Osteoblast (primary cell): ENCODE measurements at regions not wholly inside any gene's neighbourhood (a gene's known extent, or its start where the extent isn't known, plus 50 kb on each side); places are given as distances from the start of the nearest gene placed in this dataset.

Experiments
- DNase-seq: peaks from one replicate; pipeline ENCODE4 v3.0.0; 2011; ENCODE audit warnings: low spot score, mixed read lengths; ENCODE audit not compliant: insufficient read length; ENCODE audit errors: missing footprints
- H2AFZ ChIP-seq: 2 replicates; pipeline ENCODE4 v1.6.0; 2011; ENCODE audit warnings: mild to moderate bottlenecking, low read length
- H3K27ac ChIP-seq: 2 replicates; pipeline ENCODE4 v1.5.1; 2011; ENCODE audit warnings: mild to moderate bottlenecking, low read depth, low read length, moderate library complexity
- H3K27me3 ChIP-seq: 2 replicates; pipeline ENCODE4 v1.6.0; 2012; ENCODE audit warnings: mild to moderate bottlenecking, control low read depth, inconsistent platforms, low read length, moderate library complexity; ENCODE audit not compliant: insufficient read depth
- H3K36me3 ChIP-seq: 2 replicates; pipeline ENCODE4 v1.5.1; 2011; ENCODE audit warnings: mild to moderate bottlenecking, low read length, control low read depth, moderate library complexity; ENCODE audit not compliant: insufficient read depth
- H3K4me1 ChIP-seq: 2 replicates; pipeline ENCODE4 v1.5.1; 2011; ENCODE audit warnings: mild to moderate bottlenecking, low read length, control low read depth, moderate library complexity; ENCODE audit not compliant: insufficient read depth
- H3K4me2 ChIP-seq: 2 replicates; pipeline ENCODE4 v1.6.0; 2011; ENCODE audit warnings: mild to moderate bottlenecking, low read length; ENCODE audit not compliant: insufficient read depth
- H3K4me3 ChIP-seq: fragments of 200-600 bp; sonication (generic); 3 replicates; pipeline ENCODE4 v1.5.1; 2012; ENCODE audit warnings: mild to moderate bottlenecking, low read length, inconsistent platforms; ENCODE audit not compliant: insufficient read depth
- H3K79me2 ChIP-seq: 2 replicates; pipeline ENCODE4 v1.6.0; 2012; ENCODE audit warnings: mild to moderate bottlenecking, low read length, control low read depth, inconsistent platforms; ENCODE audit not compliant: insufficient read depth
- H3K9me3 ChIP-seq: 2 replicates; pipeline ENCODE4 v1.5.1; 2011; ENCODE audit warnings: low read depth, low read length, control low read depth
- H4K20me1 ChIP-seq: 2 replicates; pipeline ENCODE4 v1.6.0; 2012; ENCODE audit warnings: mild to moderate bottlenecking, low read length, control low read depth; ENCODE audit not compliant: insufficient read depth
- TF ChIP-seq, protein P1 (sequence below): IDR thresholded peaks from 2 replicates; pipeline ENCODE4 v1.5.1; 2011; ENCODE audit warnings: mild to moderate bottlenecking, low read depth, low read length, moderate library complexity; ENCODE audit errors: extremely low read depth

DNA sequence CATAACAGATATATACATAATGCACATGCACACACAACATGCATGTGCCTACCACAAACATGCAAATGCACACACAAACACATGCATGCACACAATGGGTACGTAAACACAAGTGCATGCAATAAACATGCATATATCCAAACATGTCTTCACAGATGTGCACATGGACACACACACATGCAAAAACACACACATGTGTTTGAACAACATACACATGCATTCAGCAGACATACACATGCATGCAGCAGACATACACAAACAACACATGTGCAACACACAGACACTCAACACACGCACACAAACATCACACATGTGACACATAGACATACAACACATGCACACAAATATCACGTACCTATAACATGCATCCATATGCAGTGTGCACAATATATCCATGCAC is 74.2 kb downstream of the KLF6 start:
- no peaks in the 10 kb centered on the region for H3K27me3 ChIP-seq
- no peaks in the 10 kb centered on the region for H3K36me3 ChIP-seq
- TF ChIP-seq, protein P1, sequence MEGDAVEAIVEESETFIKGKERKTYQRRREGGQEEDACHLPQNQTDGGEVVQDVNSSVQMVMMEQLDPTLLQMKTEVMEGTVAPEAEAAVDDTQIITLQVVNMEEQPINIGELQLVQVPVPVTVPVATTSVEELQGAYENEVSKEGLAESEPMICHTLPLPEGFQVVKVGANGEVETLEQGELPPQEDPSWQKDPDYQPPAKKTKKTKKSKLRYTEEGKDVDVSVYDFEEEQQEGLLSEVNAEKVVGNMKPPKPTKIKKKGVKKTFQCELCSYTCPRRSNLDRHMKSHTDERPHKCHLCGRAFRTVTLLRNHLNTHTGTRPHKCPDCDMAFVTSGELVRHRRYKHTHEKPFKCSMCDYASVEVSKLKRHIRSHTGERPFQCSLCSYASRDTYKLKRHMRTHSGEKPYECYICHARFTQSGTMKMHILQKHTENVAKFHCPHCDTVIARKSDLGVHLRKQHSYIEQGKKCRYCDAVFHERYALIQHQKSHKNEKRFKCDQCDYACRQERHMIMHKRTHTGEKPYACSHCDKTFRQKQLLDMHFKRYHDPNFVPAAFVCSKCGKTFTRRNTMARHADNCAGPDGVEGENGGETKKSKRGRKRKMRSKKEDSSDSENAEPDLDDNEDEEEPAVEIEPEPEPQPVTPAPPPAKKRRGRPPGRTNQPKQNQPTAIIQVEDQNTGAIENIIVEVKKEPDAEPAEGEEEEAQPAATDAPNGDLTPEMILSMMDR: no peak
- no peak overlapping the region for H3K27ac ChIP-seq
- H4K20me1 ChIP-seq: no peaks in the 10 kb centered on the region
- no peak for DNase-seq
- H3K9me3 ChIP-seq: no peaks in the 10 kb centered on the region
- H3K79me2 ChIP-seq: no peaks in the 10 kb centered on the region
- H3K4me3 ChIP-seq: no peak overlapping the region
- no peak overlapping the region for H2AFZ ChIP-seq
- no peak overlapping the region for H3K4me2 ChIP-seq
- no peaks in the 10 kb centered on the region for H3K4me1 ChIP-seq

DNA sequence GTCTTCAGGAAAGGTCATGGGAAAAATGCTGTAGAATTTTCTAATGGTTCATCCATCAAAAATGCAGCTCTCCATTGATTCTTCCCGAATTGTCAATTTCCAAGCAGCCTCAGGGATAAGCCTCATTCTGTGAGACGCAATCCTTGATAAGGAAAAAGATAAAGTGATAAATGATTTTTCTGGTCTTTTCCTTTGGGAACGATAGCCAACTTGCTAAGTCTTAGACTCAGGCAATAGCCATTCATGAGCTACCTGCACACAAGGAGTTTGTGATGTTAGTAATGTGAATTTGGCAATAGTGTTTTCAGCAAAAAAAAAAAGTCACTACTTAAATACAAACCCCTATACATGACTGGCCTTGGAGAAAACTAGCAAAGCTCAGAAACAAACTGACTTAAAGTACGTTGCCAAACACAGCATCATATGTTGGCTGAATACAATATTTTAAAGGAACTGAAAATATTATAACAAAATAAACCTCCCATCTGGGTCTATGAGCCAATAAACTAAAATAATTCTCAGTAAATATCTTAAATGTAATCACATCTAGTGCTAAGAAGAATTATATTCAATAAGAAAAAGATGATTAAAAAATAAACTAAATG is 75.5 kb downstream of the KLF6 start:
- Histone ChIP-seq H3K27ac (no peak overlapping the region), H4K20me1 (no peaks in the 10 kb centered on the region), H3K9me3 (no peaks in the 10 kb centered on the region), H3K79me2 (no peaks in the 10 kb centered on the region), H3K36me3 (no peaks in the 10 kb centered on the region), H3K4me1 (no peaks in the 10 kb centered on the region), H2AFZ (no peak overlapping the region), H3K27me3 (no peaks in the 10 kb centered on the region), H3K4me3 (no peak overlapping the region), H3K4me2 (no peak overlapping the region)
- TF ChIP-seq, protein P1: no peak
- DNase-seq: no peak

DNA sequence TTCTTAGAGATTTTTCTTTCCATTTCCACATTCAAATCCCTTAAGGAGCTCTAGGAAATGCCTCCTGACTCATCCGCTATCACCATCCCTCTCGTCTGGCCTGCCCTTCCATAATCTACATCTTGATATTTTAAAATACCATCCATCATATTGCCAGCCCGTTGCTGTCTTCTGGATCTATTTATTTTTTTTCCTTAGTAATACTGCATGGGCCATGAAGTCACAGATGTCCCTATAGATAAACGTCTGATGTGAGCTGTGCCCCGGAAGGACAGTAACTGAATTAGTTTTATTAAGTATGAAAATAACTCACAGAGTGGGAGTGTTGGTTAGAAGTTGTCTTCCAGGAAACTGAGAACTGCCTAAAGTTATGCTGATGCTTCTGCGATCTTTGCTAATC is 76.2 kb downstream of the KLF6 start:
- no peak overlapping the region for H3K27ac ChIP-seq
- no peaks in the 10 kb centered on the region for H3K36me3 ChIP-seq
- H3K4me2 ChIP-seq: no peak overlapping the region
- no peaks in the 10 kb centered on the region for H3K9me3 ChIP-seq
- TF ChIP-seq, protein P1: no peak
- no peaks in the 10 kb centered on the region for H3K79me2 ChIP-seq
- no peak for DNase-seq
- no peaks in the 10 kb centered on the region for H3K27me3 ChIP-seq
- no peaks in the 10 kb centered on the region for H3K4me1 ChIP-seq
- no peak overlapping the region for H3K4me3 ChIP-seq
- no peak overlapping the region for H2AFZ ChIP-seq
- no peaks in the 10 kb centered on the region for H4K20me1 ChIP-seq

DNA sequence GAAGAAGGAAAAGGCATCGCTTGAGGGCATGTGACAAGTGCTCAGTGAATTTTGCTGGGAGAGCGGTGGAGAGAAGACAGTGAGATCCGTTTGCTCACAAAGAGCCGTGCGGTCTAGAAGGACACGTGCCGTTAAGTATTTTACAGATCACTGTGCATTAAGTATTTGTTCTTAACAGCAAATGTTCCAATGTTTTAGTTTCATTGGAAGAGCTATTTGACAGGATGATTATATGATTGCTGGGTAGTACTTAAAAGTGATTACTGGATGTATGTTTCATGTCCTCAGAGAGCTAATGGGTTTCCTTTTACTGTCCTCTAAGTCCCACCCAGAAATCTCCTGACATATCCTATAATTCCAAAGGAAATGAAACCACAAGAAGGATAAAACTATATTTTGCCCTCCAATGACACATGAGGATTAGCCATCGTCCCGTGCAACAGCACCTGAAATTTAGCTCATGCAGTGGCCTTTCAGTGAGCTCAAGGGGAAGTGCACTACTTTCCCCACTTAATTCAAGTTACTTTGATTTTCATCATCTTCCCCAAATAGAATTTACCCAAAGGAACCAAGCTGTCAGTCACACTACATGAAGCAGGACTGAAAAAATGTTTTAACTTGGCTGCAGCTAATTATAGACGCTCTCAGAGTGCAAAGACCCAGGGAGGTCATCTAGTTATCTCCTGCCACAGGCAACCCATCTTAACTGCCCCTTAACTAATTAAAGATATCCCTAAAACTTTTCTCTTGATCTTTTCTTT is 80.3 kb downstream of the KLF6 start:
- H4K20me1 ChIP-seq: no peaks in the 10 kb centered on the region
- TF ChIP-seq, protein P1: no peak
- no peaks in the 10 kb centered on the region for H3K27me3 ChIP-seq
- H3K4me3 ChIP-seq: no peak overlapping the region
- H3K4me2 ChIP-seq: no peak overlapping the region
- H3K9me3 ChIP-seq: no peaks in the 10 kb centered on the region
- H3K27ac ChIP-seq: no peak overlapping the region
- H3K36me3 ChIP-seq: no peaks in the 10 kb centered on the region
- no peaks in the 10 kb centered on the region for H3K4me1 ChIP-seq
- no peak overlapping the region for H2AFZ ChIP-seq
- no peak for DNase-seq
- no peaks in the 10 kb centered on the region for H3K79me2 ChIP-seq
